MM.1S (cell line): ENCODE measurements at regions not wholly inside any gene's neighbourhood (a gene's known extent, or its start where the extent isn't known, plus 50 kb on each side); places are given as distances from the start of the nearest gene placed in this dataset.

Experiments
- CTCF ChIP-seq: fragments of 300-600 bp; sonication (generic); IDR thresholded peaks from 2 replicates; pipeline ENCODE4 v1.5.1; 2016; ENCODE audit warnings: antibody characterized with exemption, low read length, mixed read lengths
- EZH2phosphoT487 ChIP-seq: fragments of 300-600 bp; sonication (generic); IDR thresholded peaks from 2 replicates; pipeline ENCODE4 v1.6.1; 2018; ENCODE audit warnings: antibody characterized with exemption, low read length

- TF ChIP-seq EZH2phosphoT487 (no peak), CTCF (no peak)
These were observed 110.2 kb downstream of the NAV1 start for GRCh38 chr1:201648907-201649721.
